GM12878 (cell line): ENCODE measurements at regions not wholly inside any gene's neighbourhood (a gene's known extent, or its start where the extent isn't known, plus 50 kb on each side); places are given as distances from the start of the nearest gene placed in this dataset.

Experiments
- ATAC-seq: fragments of 200-7000 bp; cut with Tn5 transposase; 3 replicates; pipeline ENCODE4 v1.9.1; 2020; ENCODE audit warnings: mild to moderate bottlenecking, moderate library complexity
- BruUV-seq: library from RNA; stranded (reverse); fragments of 400-500 nt; replicated peaks from 2 replicates; lab custom pipeline; 2021; lab: Mats Ljungman, UMichigan
- CTCF ChIA-PET: fragments of 300-600 bp; sonication (Branson Sonifier 250); formaldehyde crosslinking; extraction: SDS; loops from one replicate; lab custom pipeline; 2021; ENCODE audit warnings: inconsistent platforms; lab: Yijun Ruan, JAX
- POLR2A ChIA-PET: fragments of 350-600 bp; formaldehyde crosslinking; extraction: SDS; loops from one replicate; lab custom pipeline; 2021; ENCODE audit warnings: inconsistent platforms; lab: Charles Lee
- RAD21 ChIA-PET: fragments of 300-600 bp; sonication (Branson Sonifier 250); formaldehyde crosslinking; loops from one replicate; lab custom pipeline; 2023; ENCODE audit warnings: antibody characterized with exemption; ENCODE audit not compliant: unreplicated experiment; lab: Charles Lee
- SMC1A ChIA-PET: fragments of 300-600 bp; sonication (Branson Sonifier 250); formaldehyde crosslinking; loops from one replicate; lab custom pipeline; 2023; ENCODE audit not compliant: unreplicated experiment, uncharacterized antibody; lab: Charles Lee
- DNase-seq: peaks from one replicate; pipeline ENCODE4 v3.0.0-alpha.2; 2011; ENCODE audit warnings: low read depth, low spot score
- FAIRE-seq: peaks from 3 replicates; lab custom pipeline; 2011; peaks lifted over from hg19 to GRCh38; lab: Jason Lieb, UNC
- H2AFZ ChIP-seq: 2 replicates; pipeline ENCODE4 v1.6.0; 2011; ENCODE audit warnings: low read depth, low read length, control low read depth; ENCODE audit not compliant: control insufficient read depth
- H3K27ac ChIP-seq: 2 replicates; pipeline ENCODE4 v1.5.1; 2011; ENCODE audit warnings: control low read depth; ENCODE audit not compliant: control insufficient read depth, insufficient read depth
- H3K27me3 ChIP-seq, 2 experiments: replicated peaks in 1 of 2; 2 replicates each; pipeline versions ENCODE4 v1.6.0 to v1.6.1; 2011; ENCODE audit warnings: low read length in 1 of 2; ENCODE audit not compliant: control insufficient read depth in 2 of 2, insufficient read depth in 2 of 2
- H3K36me3 ChIP-seq, 2 experiments: 2 replicates each; pipeline ENCODE4 v1.5.1; 2011; ENCODE audit warnings: low read length in 1 of 2; ENCODE audit not compliant: control insufficient read depth in 2 of 2, insufficient read depth in 2 of 2
- H3K4me1 ChIP-seq: 2 replicates; pipeline ENCODE4 v1.6.1; 2011; ENCODE audit warnings: mild to moderate bottlenecking, low read length, moderate library complexity, mixed read lengths; ENCODE audit not compliant: control insufficient read depth, insufficient read depth
- H3K4me2 ChIP-seq: 2 replicates; pipeline ENCODE4 v1.6.0; 2011; ENCODE audit warnings: control low read depth; ENCODE audit not compliant: control insufficient read depth, insufficient read depth
- H3K4me3 ChIP-seq: fragments of 200-600 bp; sonication (generic); 2 replicates; pipeline ENCODE4 v1.5.1; 2016
- H3K79me2 ChIP-seq: 2 replicates; pipeline ENCODE4 v1.6.0; 2011; ENCODE audit warnings: low read length; ENCODE audit not compliant: control insufficient read depth, insufficient read depth
- H3K9ac ChIP-seq: 2 replicates; pipeline ENCODE4 v1.8.0; 2011; ENCODE audit warnings: low read length, control low read depth, mixed read lengths; ENCODE audit not compliant: control insufficient read depth, insufficient read depth
- H3K9me3 ChIP-seq: replicated peaks from 3 replicates; pipeline ENCODE4 v1.5.1; 2011; ENCODE audit warnings: mild to moderate bottlenecking, low read length; ENCODE audit not compliant: control insufficient read depth, insufficient read depth
- H4K20me1 ChIP-seq: 2 replicates; pipeline ENCODE4 v1.6.0; 2011; ENCODE audit not compliant: control insufficient read depth, insufficient read depth
- GATAD2B ChIP-seq: fragments of 450-650 bp; conservative IDR thresholded peaks from 2 replicates; pipeline ENCODE4 v1.6.1; 2017; ENCODE audit warnings: low read depth, mild to moderate bottlenecking, moderate library complexity
- KAT2A ChIP-seq: conservative IDR thresholded peaks from 2 replicates; pipeline ENCODE4 v1.6.1; 2011; ENCODE audit warnings: low read depth, low read length; ENCODE audit not compliant: control insufficient read depth
- KLF5 ChIP-seq: fragments of 450-650 bp; IDR thresholded peaks from 2 replicates; pipeline ENCODE4 v1.6.1; 2014; ENCODE audit warnings: mild to moderate bottlenecking; ENCODE audit not compliant: partially characterized antibody
- NFXL1 ChIP-seq: fragments of 450-650 bp; IDR thresholded peaks from 2 replicates; pipeline ENCODE4 v1.6.1; 2017; ENCODE audit warnings: antibody characterized with exemption, mild to moderate bottlenecking, borderline replicate concordance
- NR2F1 ChIP-seq: fragments of 450-650 bp; conservative IDR thresholded peaks from 2 replicates; pipeline ENCODE4 v1.6.1; 2017; ENCODE audit warnings: mild to moderate bottlenecking
- SUZ12 ChIP-seq: fragments of 200-600 bp; sonication (generic); IDR thresholded peaks from one replicate; pipeline ENCODE4 v1.6.1; 2018; ENCODE audit warnings: antibody characterized with exemption, mild to moderate bottlenecking; ENCODE audit not compliant: unreplicated experiment
- WGBS: methylation state at CpG from one replicate; pipeline ENCODE4 v1.1.6; 2016; ENCODE audit warnings: low lambda C conversion rate; ENCODE audit not compliant: insufficient replicate concordance, insufficient coverage; ENCODE audit errors: missing lambda C conversion rate; 5-methylcytosine and 5-hydroxymethylcytosine counted together
- in situ Hi-C: fragments of 300-500 bp; cut with MboI; formaldehyde crosslinking; loops from 9 replicates; pipeline ENCODE4 v1.14.3; 2018; ENCODE audit warnings: mixed read lengths
- intact Hi-C: fragments of 100-400 bp; cut with micrococcal nuclease; formaldehyde crosslinking; loops from one replicate; pipeline ENCODE4 v1.14.2; 2022; ENCODE audit not compliant: unreplicated experiment
- TF ChIP-seq, protein P1 (sequence below): IDR thresholded peaks from 2 replicates; pipeline ENCODE4 v1.6.1; 2012; ENCODE audit warnings: low read length, inconsistent platforms
- TF ChIP-seq, protein P2 (sequence below): IDR thresholded peaks from 2 replicates; pipeline ENCODE4 v1.6.1; 2011; ENCODE audit warnings: low read depth, low read length, improper control_type of control experiment, borderline replicate concordance

DNA sequence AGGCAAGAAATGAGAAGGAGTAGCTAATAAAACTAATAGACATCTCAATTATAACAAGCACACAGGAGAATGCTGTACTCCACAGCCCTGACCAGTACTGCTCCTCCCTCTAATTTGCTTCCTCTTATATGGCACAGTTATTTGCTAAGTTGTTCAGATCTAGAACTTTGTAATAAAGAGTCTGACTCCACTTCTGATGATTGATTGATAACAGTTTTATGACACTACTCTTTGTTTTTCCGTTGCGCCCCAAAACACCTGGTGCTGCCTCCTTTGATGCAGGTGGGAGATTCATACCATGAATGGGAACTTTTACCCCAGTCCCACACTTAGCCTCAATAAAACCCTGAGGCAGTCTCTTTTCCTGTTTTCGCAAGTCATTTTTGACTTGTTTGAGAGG, 777.7 kb downstream of the GBE1 start:
- TF ChIP-seq KAT2A (no peak), SUZ12 (no peak), KLF5 (no peak), GATAD2B (no peak), NR2F1 (no peak), NFXL1 (no peak)
- TF ChIP-seq, protein P1, sequence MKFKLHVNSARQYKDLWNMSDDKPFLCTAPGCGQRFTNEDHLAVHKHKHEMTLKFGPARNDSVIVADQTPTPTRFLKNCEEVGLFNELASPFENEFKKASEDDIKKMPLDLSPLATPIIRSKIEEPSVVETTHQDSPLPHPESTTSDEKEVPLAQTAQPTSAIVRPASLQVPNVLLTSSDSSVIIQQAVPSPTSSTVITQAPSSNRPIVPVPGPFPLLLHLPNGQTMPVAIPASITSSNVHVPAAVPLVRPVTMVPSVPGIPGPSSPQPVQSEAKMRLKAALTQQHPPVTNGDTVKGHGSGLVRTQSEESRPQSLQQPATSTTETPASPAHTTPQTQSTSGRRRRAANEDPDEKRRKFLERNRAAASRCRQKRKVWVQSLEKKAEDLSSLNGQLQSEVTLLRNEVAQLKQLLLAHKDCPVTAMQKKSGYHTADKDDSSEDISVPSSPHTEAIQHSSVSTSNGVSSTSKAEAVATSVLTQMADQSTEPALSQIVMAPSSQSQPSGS, result no peak
- TF ChIP-seq, protein P2, sequence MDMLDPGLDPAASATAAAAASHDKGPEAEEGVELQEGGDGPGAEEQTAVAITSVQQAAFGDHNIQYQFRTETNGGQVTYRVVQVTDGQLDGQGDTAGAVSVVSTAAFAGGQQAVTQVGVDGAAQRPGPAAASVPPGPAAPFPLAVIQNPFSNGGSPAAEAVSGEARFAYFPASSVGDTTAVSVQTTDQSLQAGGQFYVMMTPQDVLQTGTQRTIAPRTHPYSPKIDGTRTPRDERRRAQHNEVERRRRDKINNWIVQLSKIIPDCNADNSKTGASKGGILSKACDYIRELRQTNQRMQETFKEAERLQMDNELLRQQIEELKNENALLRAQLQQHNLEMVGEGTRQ, result no peak
- Histone ChIP-seq H3K79me2 (no peaks in the 10 kb centered on the region), H3K4me3 (no peak overlapping the region), H3K27me3 (no peaks in the 10 kb centered on the region), H3K9me3 (no peaks in the 10 kb centered on the region), H4K20me1 (no peaks in the 10 kb centered on the region), H3K9ac (no peak overlapping the region), H3K4me1 (no peaks in the 10 kb centered on the region), H3K36me3 (no peaks in the 10 kb centered on the region), H3K4me2 (no peak overlapping the region), H3K27ac (no peak overlapping the region), H2AFZ (no peak overlapping the region)
- DNase-seq (no peak), ATAC-seq (no peak), FAIRE-seq (no peak)
- ChIA-PET SMC1A (no interaction called here), POLR2A (no interaction called here), CTCF (no interaction called here), RAD21 (no interaction called here)
- intact Hi-C loops, result no loop called here
- WGBS, result 34% methylated on average over 3 of the region's 3 CpGs
- BruUV-seq, result no TSS peak
- in situ Hi-C loops, result no loop called here
